HL-60 (cell line): ENCODE measurements at regions not wholly inside any gene's neighbourhood (a gene's known extent, or its start where the extent isn't known, plus 50 kb on each side); places are given as distances from the start of the nearest gene placed in this dataset.

Experiments used
- DNase-seq, 2 experiments: peaks; one replicate each; pipeline ENCODE4 v3.0.0-alpha.2; 2010 to 2020; ENCODE audit warnings: low read depth in 1 of 2, low spot score in 1 of 2
- H3K27ac ChIP-seq: fragments of 250-450 bp; sonication (Bioruptor Pico); replicated peaks from 2 replicates; pipeline ENCODE4 v1.5.1; 2020; ENCODE audit warnings: mild to moderate bottlenecking, moderate library complexity
- H3K27me3 ChIP-seq: fragments of 250-450 bp; sonication (Bioruptor Pico); 2 replicates; pipeline ENCODE4 v1.5.1; 2021; ENCODE audit warnings: mild to moderate bottlenecking, moderate library complexity; ENCODE audit not compliant: insufficient read depth, poor library complexity, severe bottlenecking
- H3K4me3 ChIP-seq: replicated peaks from 2 replicates; pipeline ENCODE4 v1.5.1; 2011; ENCODE audit warnings: mild to moderate bottlenecking, control low read depth, low read length; ENCODE audit not compliant: insufficient read depth
- GABPA ChIP-seq: IDR thresholded peaks from 2 replicates; pipeline ENCODE4 v1.6.1; 2012; ENCODE audit warnings: low read depth
- POLR2AphosphoS5 ChIP-seq: IDR thresholded peaks from 2 replicates; pipeline ENCODE4 v1.6.1; 2012; ENCODE audit warnings: low read depth
- SPI1 ChIP-seq: IDR thresholded peaks from 2 replicates; pipeline ENCODE4 v1.6.1; 2012; ENCODE audit warnings: low read depth, mild to moderate bottlenecking, borderline replicate concordance
- TF ChIP-seq, protein P1 (sequence below): IDR thresholded peaks from one replicate; pipeline ENCODE4 v1.5.1; 2011; ENCODE audit warnings: low read length, control low read depth, inconsistent platforms; ENCODE audit not compliant: insufficient read depth
- TF ChIP-seq, protein P2 (sequence below): IDR thresholded peaks from 2 replicates; pipeline ENCODE4 v1.6.1; 2012; ENCODE audit warnings: low read depth; ENCODE audit not compliant: insufficient replicate concordance

DNA sequence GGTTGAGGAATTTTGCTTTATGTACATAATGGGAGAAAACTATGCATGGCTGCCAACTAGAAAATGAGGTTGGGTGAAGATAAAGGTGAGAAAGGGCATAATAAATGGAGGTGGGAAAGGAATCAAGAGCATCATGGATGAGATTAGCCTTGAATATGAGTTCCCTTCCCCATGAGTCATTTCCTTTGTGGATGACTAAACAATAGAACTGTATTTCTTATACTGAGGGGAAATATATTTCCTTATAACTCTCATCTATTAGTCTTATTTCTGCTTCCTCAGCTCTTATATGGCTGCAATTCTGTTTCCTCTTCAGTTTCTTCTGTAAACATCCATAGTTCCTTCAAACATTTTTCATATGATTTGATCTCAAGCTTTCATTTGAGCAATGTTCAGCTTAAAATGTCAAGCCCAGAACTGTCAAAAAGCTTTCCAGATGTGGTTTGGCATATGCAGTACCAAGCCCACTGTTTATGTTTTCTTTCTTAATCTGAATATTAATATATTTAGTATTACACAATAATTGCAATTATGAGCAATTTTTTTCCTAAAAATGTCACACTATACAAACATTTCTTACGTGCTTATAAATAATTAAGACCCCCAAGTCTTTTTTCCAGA lies 100.7 kb upstream of the GRPR start:
- no peak for DNase-seq
- Histone ChIP-seq H3K27ac (no peak overlapping the region), H3K4me3 (no peak overlapping the region), H3K27me3 (no peaks in the 10 kb centered on the region)
- TF ChIP-seq SPI1, result no peak
- TF ChIP-seq, protein P1, sequence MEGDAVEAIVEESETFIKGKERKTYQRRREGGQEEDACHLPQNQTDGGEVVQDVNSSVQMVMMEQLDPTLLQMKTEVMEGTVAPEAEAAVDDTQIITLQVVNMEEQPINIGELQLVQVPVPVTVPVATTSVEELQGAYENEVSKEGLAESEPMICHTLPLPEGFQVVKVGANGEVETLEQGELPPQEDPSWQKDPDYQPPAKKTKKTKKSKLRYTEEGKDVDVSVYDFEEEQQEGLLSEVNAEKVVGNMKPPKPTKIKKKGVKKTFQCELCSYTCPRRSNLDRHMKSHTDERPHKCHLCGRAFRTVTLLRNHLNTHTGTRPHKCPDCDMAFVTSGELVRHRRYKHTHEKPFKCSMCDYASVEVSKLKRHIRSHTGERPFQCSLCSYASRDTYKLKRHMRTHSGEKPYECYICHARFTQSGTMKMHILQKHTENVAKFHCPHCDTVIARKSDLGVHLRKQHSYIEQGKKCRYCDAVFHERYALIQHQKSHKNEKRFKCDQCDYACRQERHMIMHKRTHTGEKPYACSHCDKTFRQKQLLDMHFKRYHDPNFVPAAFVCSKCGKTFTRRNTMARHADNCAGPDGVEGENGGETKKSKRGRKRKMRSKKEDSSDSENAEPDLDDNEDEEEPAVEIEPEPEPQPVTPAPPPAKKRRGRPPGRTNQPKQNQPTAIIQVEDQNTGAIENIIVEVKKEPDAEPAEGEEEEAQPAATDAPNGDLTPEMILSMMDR, result no peak

DNA sequence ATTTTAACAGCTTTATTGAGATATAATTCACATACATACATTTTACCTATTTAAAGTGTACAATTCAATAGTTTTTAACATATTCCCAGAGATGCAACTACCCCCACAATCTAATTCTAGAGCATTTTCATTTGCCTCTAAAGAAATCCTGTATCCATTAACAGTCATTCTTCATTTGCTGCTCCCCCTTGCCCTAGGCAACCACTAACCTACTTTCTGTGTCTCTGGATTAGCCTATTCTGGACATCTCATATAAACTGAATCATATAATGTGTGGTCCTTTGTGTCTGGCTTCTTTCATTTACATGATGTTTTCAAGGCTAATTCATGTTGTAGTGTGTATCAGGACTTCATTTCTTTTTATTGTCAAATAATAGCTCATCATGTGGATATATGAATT lies 105.1 kb upstream of the GRPR start:
- Histone ChIP-seq H3K27me3 (no peaks in the 10 kb centered on the region), H3K4me3 (no peak overlapping the region), H3K27ac (no peak overlapping the region)
- TF ChIP-seq POLR2AphosphoS5 (no peak), GABPA (no peak)
- TF ChIP-seq, protein P2, sequence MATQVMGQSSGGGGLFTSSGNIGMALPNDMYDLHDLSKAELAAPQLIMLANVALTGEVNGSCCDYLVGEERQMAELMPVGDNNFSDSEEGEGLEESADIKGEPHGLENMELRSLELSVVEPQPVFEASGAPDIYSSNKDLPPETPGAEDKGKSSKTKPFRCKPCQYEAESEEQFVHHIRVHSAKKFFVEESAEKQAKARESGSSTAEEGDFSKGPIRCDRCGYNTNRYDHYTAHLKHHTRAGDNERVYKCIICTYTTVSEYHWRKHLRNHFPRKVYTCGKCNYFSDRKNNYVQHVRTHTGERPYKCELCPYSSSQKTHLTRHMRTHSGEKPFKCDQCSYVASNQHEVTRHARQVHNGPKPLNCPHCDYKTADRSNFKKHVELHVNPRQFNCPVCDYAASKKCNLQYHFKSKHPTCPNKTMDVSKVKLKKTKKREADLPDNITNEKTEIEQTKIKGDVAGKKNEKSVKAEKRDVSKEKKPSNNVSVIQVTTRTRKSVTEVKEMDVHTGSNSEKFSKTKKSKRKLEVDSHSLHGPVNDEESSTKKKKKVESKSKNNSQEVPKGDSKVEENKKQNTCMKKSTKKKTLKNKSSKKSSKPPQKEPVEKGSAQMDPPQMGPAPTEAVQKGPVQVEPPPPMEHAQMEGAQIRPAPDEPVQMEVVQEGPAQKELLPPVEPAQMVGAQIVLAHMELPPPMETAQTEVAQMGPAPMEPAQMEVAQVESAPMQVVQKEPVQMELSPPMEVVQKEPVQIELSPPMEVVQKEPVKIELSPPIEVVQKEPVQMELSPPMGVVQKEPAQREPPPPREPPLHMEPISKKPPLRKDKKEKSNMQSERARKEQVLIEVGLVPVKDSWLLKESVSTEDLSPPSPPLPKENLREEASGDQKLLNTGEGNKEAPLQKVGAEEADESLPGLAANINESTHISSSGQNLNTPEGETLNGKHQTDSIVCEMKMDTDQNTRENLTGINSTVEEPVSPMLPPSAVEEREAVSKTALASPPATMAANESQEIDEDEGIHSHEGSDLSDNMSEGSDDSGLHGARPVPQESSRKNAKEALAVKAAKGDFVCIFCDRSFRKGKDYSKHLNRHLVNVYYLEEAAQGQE, result no peak
- TF ChIP-seq, protein P1, result no peak
- DNase-seq, result no peak

DNA sequence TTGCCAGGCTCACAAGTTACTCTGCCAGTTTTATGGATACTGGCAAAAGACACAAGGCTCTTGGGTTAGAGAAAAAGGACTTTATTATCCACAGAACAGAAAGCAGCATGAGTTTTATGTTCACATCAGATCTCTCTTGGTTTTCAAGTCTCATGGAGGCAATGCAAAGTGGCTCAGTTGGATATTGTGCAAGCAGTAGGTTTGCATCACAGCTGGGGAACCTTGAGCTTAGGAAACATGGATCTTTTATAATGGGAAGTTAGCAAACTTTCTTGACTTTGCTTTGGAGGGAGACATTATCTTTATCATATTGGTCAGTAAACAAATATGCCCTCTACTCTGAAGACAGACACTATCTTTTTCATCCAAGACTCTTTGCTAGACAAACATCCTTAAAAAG lies 109.2 kb upstream of the GRPR start:
- peak; percentile 50 to 58 for DNase-seq
- Histone ChIP-seq H3K27ac (no peak overlapping the region), H3K4me3 (no peak overlapping the region), H3K27me3 (no peaks in the 10 kb centered on the region)
- TF ChIP-seq, protein P2, result no peak
- TF ChIP-seq, protein P1, result no peak
- TF ChIP-seq SPI1, result no peak
- TF ChIP-seq POLR2AphosphoS5, result no peak
- no peak for TF ChIP-seq GABPA

DNA sequence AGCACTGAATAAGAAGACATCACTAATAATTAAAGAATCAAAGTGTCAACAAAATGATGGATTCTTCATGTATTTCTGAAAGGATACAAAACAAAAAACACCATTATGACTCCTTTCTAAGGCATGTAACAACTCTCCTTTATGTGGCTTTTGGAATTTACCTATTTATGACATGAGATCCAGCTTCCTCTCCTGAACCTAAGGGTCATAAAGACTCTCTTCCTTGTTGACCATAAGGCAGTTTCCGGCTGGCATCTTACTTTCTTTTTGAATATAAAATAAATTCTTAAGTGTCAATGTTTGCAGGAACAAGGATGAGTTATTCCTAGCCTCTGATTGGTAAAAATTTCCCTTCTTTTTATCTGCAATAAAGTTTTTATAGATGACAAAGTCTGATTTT lies 111.1 kb upstream of the GRPR start:
- no peak overlapping the region for H3K27ac ChIP-seq
- H3K27me3 ChIP-seq, result no peaks in the 10 kb centered on the region
- no peak overlapping the region for H3K4me3 ChIP-seq
- no peak for DNase-seq
- TF ChIP-seq GABPA (no peak), POLR2AphosphoS5 (no peak), SPI1 (no peak)
- TF ChIP-seq, protein P1, result no peak
- TF ChIP-seq, protein P2, result no peak
